ENCODE measurements at regions not wholly inside any gene's neighbourhood (a gene's known extent, or its start where the extent isn't known, plus 50 kb on each side); places are given as distances from the start of the nearest gene placed in this dataset.

DNA sequence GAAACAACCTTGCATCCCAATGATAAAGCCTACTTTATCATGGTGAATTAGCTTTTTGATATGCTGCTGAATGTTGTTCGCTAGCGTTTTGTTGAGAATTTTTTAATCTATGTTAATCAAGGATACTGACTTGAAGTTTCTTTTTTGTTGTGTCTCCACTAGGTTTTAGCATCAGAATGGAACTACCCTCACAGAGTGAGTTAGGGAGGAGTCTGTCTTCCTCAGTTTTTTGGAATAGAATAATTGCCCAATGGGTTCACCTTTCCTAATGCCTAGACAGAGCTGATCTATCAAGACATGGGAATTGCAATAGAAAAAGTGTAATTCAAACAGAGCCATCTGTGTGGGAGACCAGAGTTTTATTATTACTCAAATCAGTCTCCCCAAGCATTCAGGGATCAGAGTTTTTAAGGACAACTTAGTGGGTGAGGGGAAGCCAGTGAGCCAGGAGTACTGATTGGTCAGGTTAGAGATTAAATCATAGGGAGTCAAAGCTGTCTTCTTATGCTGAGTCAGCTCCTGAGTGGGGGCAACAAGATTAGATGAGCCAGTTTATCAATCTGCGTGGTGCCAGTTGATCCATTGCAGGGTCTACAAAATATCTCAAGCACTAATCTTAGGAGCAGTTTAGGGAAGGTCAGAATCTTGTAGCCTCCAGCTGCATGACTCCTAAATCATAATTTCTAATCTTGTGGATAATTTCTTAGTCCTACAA lies 237.4 kb upstream of the PPP2R3A start:
- H3K27ac Mint-ChIP-seq: no peak overlapping the region
- ATAC-seq (ENCODE audit: low read depth in 2 of 2) (no peak), DNase-seq (no peak)
- peaks cover 14 to 69% (median 27%) of the 10 kb centered on the region in 7 donors for H3K9me3 Mint-ChIP-seq
- H3K4me1 Mint-ChIP-seq: no peaks in the 10 kb centered on the region
- no peaks in the 10 kb centered on the region for H3K27me3 Mint-ChIP-seq
- H3K36me3 Mint-ChIP-seq: peaks cover 4 to 8% of the 10 kb centered on the region in 2 donors
- H3K4me3 Mint-ChIP-seq: no peak overlapping the region

DNA sequence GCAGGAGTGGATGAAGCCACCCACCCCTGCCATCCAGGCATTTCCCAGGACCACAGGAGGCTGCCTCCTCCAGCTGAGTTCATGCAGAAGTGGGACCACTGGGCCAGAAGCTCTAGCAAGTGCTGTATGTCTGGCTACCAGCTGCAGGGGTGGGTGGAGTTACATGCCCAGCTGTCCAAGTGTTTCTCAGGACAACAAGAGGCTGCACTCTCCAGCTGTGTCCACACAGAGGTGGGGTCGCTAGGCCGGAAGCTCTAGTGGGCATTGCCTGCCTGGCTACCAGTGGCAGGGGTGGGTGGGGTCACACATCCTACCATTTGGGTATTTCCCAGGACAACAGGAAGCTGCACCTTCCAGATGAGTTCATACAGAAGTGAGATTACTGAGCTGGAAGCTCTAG lies 234.0 kb upstream of the PPP2R3A start:
- peaks cover 0 to 4% (median 0%) of the 10 kb centered on the region in 3 donors for H3K27me3 Mint-ChIP-seq
- ATAC-seq (ENCODE audit: low read depth in 2 of 2) (no peak), DNase-seq (no peak)
- peaks cover 8 to 9% of the 10 kb centered on the region in 2 donors for H3K36me3 Mint-ChIP-seq
- H3K4me1 Mint-ChIP-seq: no peaks in the 10 kb centered on the region
- peaks cover 14 to 64% (median 21%) of the 10 kb centered on the region in 7 donors for H3K9me3 Mint-ChIP-seq
- H3K27ac Mint-ChIP-seq: no peak overlapping the region
- H3K4me3 Mint-ChIP-seq: no peak overlapping the region

DNA sequence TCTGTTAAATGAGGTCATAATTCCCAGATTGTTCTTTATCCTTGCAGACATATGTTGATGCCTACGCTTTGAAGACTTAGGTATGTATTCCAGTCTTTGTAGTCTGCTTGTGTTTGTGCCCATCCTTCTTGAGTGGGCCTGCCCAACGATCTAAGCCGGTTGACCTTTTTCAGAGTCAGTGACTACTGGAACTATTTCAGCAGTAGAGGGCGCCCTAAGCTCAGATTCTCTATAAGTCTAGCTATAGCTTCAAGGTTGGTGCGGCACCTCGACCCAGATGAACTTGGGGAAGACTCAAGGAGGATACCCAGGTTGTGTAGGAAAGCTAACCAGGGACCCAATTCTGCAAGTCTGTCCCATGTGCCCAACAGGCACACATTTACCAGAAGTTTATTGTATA lies 228.8 kb upstream of the PPP2R3A start:
- H3K27ac Mint-ChIP-seq: no peak overlapping the region
- peaks cover 13 to 47% (median 27%) of the 10 kb centered on the region in 7 donors for H3K9me3 Mint-ChIP-seq
- no peaks in the 10 kb centered on the region for H3K4me1 Mint-ChIP-seq
- no peak for ATAC-seq (ENCODE audit: low read depth in 2 of 2)
- H3K27me3 Mint-ChIP-seq: peaks cover 0 to 10% (median 4%) of the 10 kb centered on the region in 3 donors
- no peak for DNase-seq
- H3K36me3 Mint-ChIP-seq: peaks cover 5 to 16% of the 10 kb centered on the region in 2 donors
- H3K4me3 Mint-ChIP-seq: no peak overlapping the region

DNA sequence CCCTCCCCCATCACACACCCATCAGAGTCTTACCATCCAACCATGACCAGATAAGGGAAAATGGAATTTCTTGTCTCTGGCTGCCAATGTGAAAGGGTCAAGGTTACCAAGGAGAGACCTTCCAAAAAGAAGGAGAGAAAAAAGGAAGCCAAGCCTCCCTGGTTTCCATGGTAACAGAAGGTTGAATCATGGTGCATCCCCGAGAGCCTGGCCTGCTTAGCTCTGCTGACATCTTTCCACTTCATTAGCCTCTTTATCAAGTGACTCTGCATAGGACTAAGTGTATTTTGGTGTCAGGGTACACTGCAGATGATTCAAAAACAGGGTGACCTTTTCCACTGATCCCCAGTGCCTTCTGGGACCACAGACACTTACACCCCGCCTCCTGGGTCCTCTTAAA lies 225.7 kb upstream of the PPP2R3A start:
- Mint-ChIP-seq H3K9me3 (peaks cover 8 to 29% (median 27%) of the 10 kb centered on the region in 7 donors), H3K4me1 (no peaks in the 10 kb centered on the region)
- ATAC-seq (ENCODE audit: low read depth in 2 of 2): no peak

DNA sequence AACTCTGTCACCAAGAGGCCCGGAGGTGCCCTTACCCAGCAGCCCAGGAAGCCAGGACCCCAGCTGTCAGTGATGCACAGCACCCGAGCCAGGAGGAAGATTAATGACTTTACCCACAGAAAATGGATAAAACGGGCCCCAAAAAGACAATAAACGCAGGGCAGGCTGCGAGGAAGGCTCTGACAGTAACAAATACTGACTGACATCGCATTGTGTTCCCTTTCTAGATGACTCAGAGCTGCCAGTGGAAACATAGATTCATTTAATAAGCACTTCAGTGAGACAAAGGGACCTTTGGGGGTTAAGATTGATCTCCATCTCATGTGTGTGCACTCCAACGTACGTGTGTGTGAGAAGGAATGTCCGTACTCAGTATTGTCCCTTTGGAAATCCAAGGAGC lies 225.3 kb upstream of the PPP2R3A start:
- Mint-ChIP-seq H3K9me3 (peaks cover 8 to 26% (median 25%) of the 10 kb centered on the region in 7 donors), H3K4me3 (no peak overlapping the region), H3K4me1 (no peaks in the 10 kb centered on the region), H3K27me3 (peaks cover 0 to 13% (median 4%) of the 10 kb centered on the region in 3 donors), H3K36me3 (peaks cover 5 to 16% of the 10 kb centered on the region in 2 donors), H3K27ac (no peak overlapping the region)
- ATAC-seq (ENCODE audit: low read depth in 2 of 2) (no peak), DNase-seq (no peak)

More for the DNA sequence above, 225.7 kb upstream of the PPP2R3A start:
- no peak for DNase-seq
- Mint-ChIP-seq H3K27ac (no peak overlapping the region), H3K36me3 (peaks cover 5 to 16% of the 10 kb centered on the region in 2 donors), H3K27me3 (peaks cover 0 to 13% (median 4%) of the 10 kb centered on the region in 3 donors), H3K4me3 (no peak overlapping the region)

DNA sequence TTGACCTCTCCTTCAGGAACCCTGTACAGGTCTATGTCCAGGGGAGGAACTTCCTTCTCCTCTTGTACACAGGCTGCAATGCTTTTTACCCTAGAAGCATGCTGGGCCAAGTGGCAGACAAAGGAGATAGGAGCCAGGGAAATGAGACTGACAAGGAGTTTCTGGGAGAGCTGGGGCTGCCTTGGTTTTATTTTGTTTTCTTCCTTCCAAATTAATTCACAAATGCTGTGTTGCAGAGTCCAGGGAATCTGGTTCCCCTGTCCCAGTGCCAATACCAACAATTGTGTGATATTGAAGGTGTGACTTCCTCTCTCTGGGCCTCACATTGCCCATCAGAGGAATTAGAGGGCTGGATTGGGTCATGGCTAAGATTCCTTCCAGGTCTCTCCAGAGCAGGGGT lies 224.8 kb upstream of the PPP2R3A start:
- Mint-ChIP-seq H3K4me3 (no peak overlapping the region), H3K27me3 (peaks cover 0 to 13% (median 4%) of the 10 kb centered on the region in 3 donors), H3K9me3 (peaks cover 6 to 23% (median 22%) of the 10 kb centered on the region in 7 donors), H3K27ac (no peak overlapping the region), H3K36me3 (peaks cover 4 to 14% of the 10 kb centered on the region in 2 donors), H3K4me1 (no peaks in the 10 kb centered on the region)
- no peak for DNase-seq
- ATAC-seq (ENCODE audit: low read depth in 2 of 2): no peak

DNA sequence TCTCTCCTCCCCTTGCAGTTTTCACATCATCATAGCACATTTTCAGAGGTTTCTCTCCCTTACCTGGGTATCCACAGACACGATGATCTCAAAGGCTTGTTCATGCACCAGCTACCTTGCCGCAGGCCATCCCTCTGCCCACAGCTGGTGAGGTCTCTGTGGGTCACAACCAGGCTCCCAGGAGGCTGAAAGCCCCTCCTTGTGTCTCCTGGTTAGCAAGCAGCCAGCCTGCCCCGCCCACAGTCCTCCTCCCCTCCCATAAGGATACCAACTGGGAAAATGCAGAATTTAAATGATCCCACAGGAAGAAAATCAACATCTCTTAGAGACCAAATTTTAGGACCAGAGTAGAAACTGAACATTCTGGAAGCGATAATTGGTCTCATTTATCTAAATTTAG lies 213.5 kb upstream of the PPP2R3A start:
- Mint-ChIP-seq H3K4me3 (no peak overlapping the region), H3K9me3 (peaks cover 0 to 5% (median 2%) of the 10 kb centered on the region in 7 donors), H3K36me3 (no peaks in the 10 kb centered on the region), H3K27ac (no peak overlapping the region), H3K27me3 (peaks cover 0 to 5% (median 0%) of the 10 kb centered on the region in 3 donors), H3K4me1 (no peaks in the 10 kb centered on the region)
- DNase-seq: no peak
- ATAC-seq (ENCODE audit: low read depth in 2 of 2): no peak

DNA sequence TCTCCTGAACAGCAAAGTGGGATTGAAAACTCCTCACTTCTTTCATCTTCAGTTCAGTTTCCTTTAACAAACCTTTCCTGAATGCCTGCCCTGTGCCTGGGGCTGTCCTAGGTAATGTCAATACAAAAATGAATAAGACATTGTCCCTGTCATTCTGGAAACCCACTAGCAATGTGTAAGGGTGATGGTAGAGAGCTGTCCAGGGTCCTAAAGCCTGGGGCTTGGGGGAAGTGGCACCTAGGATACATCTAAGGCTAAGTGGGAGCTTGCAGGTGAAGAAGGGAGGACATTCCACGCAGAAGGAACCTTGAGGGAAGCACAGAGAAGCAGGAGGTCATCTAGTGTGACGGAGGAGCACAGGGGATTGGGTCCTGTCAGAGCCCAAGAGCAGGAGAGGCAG lies 212.7 kb upstream of the PPP2R3A start:
- ATAC-seq (ENCODE audit: low read depth in 2 of 2) (no peak), DNase-seq (no peak)
- H3K27ac Mint-ChIP-seq: no peak overlapping the region
- peaks cover 0 to 5% (median 0%) of the 10 kb centered on the region in 3 donors for H3K27me3 Mint-ChIP-seq
- H3K36me3 Mint-ChIP-seq: no peaks in the 10 kb centered on the region
- peaks cover 0 to 7% (median 2%) of the 10 kb centered on the region in 7 donors for H3K9me3 Mint-ChIP-seq
- no peaks in the 10 kb centered on the region for H3K4me1 Mint-ChIP-seq
- H3K4me3 Mint-ChIP-seq: no peak overlapping the region

DNA sequence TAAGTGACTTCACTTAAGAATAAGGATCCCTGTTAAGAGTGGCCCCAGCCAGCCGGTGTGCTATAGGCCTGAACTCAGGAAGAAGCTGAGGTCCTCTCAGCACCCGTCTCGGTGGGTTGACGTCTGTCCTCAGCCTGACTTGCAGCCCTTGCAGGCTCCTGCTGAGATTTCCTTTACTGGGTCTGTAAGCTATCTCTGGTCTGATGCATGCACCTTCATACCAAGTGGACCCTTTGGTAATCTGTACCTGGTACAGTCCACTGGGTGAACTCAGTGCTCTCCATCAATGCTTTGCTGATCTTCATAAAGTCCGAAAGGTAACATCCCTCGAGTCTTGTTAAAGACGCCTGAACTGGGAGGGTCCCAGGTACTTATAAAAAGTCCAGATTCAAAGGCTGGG lies 212.0 kb upstream of the PPP2R3A start:
- no peak for DNase-seq
- peaks cover 0 to 5% (median 0%) of the 10 kb centered on the region in 3 donors for H3K27me3 Mint-ChIP-seq
- ATAC-seq (ENCODE audit: low read depth in 2 of 2): no peak
- H3K4me1 Mint-ChIP-seq: no peaks in the 10 kb centered on the region
- no peak overlapping the region for H3K4me3 Mint-ChIP-seq
- H3K9me3 Mint-ChIP-seq: peaks cover 0 to 7% (median 2%) of the 10 kb centered on the region in 7 donors
- H3K36me3 Mint-ChIP-seq: no peaks in the 10 kb centered on the region
- H3K27ac Mint-ChIP-seq: no peak overlapping the region

DNA sequence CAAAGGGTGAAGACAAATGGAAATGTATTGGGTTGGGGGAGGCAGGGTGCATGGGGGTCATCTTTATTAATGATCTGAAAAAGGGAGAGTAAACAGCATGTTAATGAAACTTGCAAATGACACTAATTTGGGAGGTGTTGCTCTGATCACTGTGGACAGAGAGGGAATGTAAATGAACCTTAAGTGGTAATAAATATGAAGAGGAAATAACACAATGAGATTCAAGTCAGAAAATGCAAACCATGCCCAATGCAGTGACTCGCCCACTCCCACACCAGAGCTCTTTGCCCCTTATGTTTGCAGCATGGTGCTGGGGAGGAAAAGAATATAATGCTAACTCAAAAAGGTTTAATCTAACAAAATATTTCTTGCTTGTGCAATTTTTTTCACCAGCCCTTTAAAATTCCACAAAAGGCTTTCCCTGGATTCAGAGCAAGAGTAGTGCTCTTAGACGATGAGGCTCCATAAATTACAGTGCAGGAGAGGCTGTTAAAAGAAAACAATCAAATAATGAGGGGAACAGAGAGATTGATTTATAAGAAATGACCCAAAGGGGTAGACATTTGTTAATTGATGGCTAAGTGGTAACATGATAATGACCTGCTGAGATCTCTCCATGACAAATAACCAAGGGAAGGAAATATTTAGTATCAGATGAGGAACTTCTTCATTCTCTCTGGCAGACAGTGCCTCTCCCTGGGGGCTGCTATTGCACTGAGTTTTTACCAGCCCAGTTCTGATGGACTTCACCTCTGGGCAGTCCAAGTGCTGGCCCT lies 210.0 kb upstream of the PPP2R3A start:
- DNase-seq: no peak
- no peaks in the 10 kb centered on the region for H3K36me3 Mint-ChIP-seq
- H3K9me3 Mint-ChIP-seq: peaks cover 0 to 6% (median 3%) of the 10 kb centered on the region in 7 donors

DNA sequence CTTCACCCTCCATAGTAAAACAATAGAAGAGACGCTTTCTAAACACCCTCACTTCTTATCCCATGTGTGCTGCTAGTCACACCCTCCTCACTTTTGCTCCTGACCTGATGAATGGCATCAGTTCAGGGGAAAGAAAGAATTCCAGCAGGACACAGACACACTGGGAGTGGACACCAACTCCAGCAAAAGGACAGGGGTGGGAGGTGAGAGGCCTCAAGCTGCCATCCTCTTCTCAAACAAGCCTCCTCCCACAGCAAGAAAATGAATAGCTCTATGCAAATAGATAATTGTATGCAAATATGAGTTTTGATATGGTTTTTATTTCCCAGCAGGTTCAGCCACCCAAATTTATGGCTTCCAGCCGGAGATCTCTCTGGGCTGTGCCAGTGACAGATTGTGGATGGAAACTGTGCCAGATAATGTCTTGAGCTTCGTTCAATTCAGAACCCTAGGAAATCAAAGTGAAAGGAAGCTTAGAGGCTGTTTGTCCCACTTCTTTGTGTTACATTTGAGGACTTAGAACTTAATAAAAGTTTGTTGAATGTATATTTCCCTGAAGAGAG lies 209.3 kb upstream of the PPP2R3A start:
- Mint-ChIP-seq H3K4me1 (no peaks in the 10 kb centered on the region), H3K36me3 (no peaks in the 10 kb centered on the region), H3K27ac (no peak overlapping the region), H3K27me3 (peaks cover 0 to 5% (median 0%) of the 10 kb centered on the region in 3 donors), H3K9me3 (peaks cover 0 to 6% (median 3%) of the 10 kb centered on the region in 7 donors), H3K4me3 (no peak overlapping the region)
- ATAC-seq (ENCODE audit: low read depth in 2 of 2) (no peak), DNase-seq (no peak)

More for the DNA sequence above, 210.0 kb upstream of the PPP2R3A start:
- Mint-ChIP-seq H3K27ac (no peak overlapping the region), H3K4me3 (no peak overlapping the region), H3K27me3 (peaks cover 0 to 5% (median 0%) of the 10 kb centered on the region in 3 donors), H3K4me1 (no peaks in the 10 kb centered on the region)
- ATAC-seq (ENCODE audit: low read depth in 2 of 2): no peak

DNA sequence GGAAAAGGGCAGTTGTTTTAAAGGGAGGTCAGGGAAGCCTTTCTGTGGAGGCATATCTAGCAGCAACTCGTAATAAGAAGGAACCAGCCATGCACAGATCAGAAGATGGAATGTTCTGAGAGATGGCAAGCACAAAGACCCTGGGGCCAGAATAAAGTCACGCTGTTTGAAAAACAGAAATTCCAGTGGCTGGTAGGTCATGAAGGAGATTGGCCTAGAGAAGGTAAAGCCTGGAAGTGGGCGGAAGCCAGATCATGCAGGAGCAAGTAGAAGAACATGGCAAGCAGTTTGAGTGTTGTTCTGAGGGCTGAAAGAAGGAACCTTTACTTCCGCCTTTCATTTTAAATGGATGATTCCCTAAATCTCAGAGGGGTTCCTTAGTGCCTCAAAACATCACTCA lies 208.1 kb upstream of the PPP2R3A start:
- DNase-seq (no peak), ATAC-seq (ENCODE audit: low read depth in 2 of 2) (no peak)
- Mint-ChIP-seq H3K9me3 (peaks cover 0 to 6% (median 3%) of the 10 kb centered on the region in 7 donors), H3K4me3 (no peak overlapping the region), H3K27me3 (no peaks in the 10 kb centered on the region), H3K27ac (no peak overlapping the region), H3K4me1 (no peaks in the 10 kb centered on the region), H3K36me3 (no peaks in the 10 kb centered on the region)

DNA sequence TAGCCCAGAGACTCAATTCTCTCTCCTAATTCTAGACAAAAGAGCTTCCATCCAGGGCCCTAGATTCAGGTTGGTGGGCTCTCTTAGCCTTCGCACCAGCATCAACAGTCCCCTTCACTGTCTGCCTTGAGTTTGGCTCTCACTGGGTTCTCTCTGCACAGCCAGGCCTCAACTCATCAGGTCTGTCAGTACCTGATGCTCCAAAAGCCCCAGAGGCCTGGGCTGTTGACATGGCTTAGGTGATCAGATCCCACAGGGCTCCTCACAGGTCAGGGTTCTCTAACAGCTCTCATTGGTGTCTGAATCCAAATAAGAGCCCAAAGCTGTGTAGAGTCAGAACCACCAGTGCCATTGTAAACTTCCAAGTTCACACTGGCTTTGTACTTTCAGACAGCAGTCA lies 206.6 kb upstream of the PPP2R3A start:
- H3K4me3 Mint-ChIP-seq: no peak overlapping the region
- ATAC-seq (ENCODE audit: low read depth in 2 of 2) (no peak), DNase-seq (no peak)
- H3K36me3 Mint-ChIP-seq: no peaks in the 10 kb centered on the region
- peaks cover 0 to 6% (median 0%) of the 10 kb centered on the region in 3 donors for H3K27me3 Mint-ChIP-seq
- H3K27ac Mint-ChIP-seq: peak overlapping the region in 1 of 6 donors; percentile 5
- no peaks in the 10 kb centered on the region for H3K4me1 Mint-ChIP-seq
- H3K9me3 Mint-ChIP-seq: peaks cover 0 to 6% (median 3%) of the 10 kb centered on the region in 7 donors

All from naive B cell (primary cell).